ENCODE measurements at regions not wholly inside any gene's neighbourhood (a gene's known extent, or its start where the extent isn't known, plus 50 kb on each side); places are given as distances from the start of the nearest gene placed in this dataset.

- TF ChIP-seq EZH2 (optimal IDR thresholded peaks at IDR 0.05; ENCODE audit: low read depth, low read length) (no peak), EZH2phosphoT487 (IDR thresholded peaks at IDR 0.05; ENCODE audit: low read length) (no peak)
- TF ChIP-seq, protein P1, sequence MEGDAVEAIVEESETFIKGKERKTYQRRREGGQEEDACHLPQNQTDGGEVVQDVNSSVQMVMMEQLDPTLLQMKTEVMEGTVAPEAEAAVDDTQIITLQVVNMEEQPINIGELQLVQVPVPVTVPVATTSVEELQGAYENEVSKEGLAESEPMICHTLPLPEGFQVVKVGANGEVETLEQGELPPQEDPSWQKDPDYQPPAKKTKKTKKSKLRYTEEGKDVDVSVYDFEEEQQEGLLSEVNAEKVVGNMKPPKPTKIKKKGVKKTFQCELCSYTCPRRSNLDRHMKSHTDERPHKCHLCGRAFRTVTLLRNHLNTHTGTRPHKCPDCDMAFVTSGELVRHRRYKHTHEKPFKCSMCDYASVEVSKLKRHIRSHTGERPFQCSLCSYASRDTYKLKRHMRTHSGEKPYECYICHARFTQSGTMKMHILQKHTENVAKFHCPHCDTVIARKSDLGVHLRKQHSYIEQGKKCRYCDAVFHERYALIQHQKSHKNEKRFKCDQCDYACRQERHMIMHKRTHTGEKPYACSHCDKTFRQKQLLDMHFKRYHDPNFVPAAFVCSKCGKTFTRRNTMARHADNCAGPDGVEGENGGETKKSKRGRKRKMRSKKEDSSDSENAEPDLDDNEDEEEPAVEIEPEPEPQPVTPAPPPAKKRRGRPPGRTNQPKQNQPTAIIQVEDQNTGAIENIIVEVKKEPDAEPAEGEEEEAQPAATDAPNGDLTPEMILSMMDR (IDR thresholded peaks at IDR 0.05; ENCODE audit: low read length), result no peak
Observed at GRCh38 chr3:169008776-169009358, 654.6 kb downstream of the MECOM start.

All from MM.1S (cell line).